ENCODE measurements at regions not wholly inside any gene's neighbourhood (a gene's known extent, or its start where the extent isn't known, plus 50 kb on each side); places are given as distances from the start of the nearest gene placed in this dataset.
"Not testable (repeated sequence)": the region's sequence is repeated elsewhere in the genome, so short reads cannot be mapped to it uniquely, and the experiment has no call there.

DNA sequence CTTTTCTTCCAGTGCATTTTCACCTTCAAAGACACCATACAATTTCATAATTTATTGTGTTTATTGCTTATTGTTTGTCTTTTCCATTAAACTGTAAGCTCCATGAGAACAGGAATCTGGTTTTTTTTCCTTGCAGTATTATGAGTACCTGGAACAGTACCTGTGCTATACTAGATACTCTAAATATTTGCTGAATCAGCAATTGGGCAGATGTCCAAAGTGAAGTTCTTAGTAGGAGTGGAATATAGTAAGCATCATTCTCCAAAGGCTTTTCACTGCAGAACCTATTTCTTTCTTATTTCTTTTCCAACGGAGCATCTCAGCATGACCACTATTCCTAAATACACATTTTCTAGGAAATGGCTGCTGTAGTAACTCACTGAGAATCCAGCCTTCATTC lies 269.0 kb upstream of the CCL2 start:
- DNase-seq: no peak

- no peak for DNase-seq
These were observed 268.5 kb upstream of the CCL2 start for GRCh38 chr17:33986566-33986965.

DNA sequence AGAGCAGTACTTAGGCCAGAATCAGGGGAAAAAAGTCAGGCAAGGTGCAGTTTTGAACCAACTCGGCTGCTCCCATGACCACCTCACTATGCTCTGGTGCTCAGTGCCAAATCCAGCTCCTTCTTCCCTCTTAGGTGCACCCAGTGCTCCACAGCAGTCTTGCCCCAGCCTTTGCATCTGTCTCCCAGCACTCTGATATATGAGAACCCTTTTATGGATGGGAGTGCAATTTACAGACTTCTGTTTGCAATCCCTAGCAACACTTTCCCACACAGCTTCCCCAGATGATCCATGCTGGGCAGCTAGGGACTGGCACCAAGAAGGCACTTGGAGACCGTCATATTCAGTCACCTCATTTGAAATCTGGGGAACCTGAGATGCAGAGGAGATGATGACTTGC lies 267.9 kb upstream of the CCL2 start:
- no peak for DNase-seq

- no peak for DNase-seq
These were observed 265.5 kb upstream of the CCL2 start for GRCh38 chr17:33989361-33990148.

DNA sequence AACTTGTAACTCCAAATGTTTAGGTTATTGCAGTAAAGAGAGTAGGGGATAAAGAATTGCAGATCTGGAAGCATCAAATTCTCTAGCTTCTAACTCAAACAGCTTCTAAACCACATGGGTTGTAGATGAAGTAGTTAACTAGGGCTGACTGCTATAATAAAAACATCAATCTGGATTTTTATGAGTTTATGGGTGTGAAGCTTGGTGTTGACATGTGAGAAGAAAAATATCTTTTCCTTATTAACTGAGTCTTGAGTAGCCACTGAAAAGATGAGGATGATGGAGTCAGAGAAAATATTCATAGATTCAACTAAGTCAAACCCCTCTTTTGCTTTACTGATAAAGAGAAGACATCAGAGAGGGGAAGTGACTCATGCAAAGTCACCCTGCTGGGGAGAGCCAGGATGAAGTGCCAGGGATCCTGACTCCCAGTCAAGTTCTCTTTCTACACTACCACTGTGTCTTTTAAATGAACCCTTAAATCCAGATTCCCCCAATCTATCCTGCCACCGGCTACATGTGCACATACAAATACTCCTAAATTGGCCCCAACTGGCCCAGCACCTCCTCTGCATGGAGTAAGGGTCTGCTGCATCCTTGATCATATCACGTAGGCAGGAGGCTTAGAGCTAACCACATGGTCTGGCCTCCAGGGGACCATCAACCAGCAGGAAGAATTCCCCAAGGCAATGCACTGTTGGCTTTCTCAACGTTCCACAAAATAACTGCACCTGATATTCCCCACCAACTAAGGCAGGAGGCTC lies 264.0 kb upstream of the CCL2 start:
- no peak for DNase-seq

GRCh38 chr17:33992113-33992512 lies 263.0 kb upstream of the CCL2 start:
- no peak for DNase-seq

DNA sequence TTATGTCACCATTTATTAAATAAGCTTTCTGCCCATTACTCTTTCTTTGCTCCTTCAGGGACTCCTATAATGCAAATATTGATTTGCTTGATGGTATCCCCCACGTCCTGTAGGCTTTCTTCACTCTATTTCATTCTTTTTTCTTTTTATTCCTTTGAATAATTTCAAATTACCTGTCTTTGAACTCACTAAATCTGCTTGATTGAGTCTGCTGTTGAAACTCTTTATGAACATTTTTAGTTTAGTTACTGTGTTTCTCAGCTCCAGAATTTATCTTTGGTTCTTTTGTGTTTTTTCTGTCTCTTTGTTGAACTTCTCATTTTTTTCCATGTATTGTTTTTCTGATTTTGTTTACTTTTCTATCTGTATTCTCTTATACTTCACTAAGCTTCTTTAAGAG lies 254.4 kb upstream of the CCL2 start:
- no peak for DNase-seq

DNA sequence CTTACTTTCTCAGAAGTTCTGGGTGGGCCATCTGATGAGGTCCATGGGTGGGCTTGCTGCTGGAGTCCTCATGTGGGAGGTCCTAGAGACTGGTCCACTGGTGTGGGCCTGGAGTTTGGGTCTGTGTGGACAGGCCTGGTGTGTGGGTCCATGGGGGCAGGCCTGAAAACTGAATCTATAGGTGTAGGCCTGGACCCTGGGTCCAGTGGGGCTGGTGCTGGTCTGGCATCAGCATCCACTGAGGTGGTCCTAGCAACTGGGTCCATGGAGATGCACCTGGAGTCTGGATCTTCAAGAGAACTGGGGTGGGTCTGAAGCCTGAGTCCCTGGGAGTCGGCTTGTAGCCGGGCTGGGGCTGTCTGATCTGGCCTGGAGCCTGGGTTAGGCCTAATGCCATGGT lies 253.8 kb upstream of the CCL2 start:
- no peak for DNase-seq

- no peak for DNase-seq
These were observed 249.0 kb upstream of the CCL2 start for GRCh38 chr17:34006126-34006525.

DNA sequence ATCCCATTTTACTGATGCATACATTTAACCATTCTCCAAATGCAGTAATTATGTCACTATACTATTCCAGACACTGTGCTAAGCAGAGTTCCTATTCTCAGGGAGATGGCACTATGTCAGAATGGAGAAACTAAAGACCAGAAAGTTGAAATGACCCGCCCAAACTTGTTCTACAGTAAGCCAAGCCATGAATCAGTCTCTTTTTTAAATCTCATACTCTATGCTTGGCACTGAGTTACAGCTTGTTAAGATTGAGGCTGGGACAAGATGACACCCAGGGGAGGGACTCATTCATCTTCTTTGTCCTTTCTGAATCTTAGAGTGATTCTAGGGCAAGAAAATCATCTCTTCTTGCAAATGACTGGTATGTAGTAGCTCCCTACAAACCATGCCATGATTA lies 247.0 kb upstream of the CCL2 start:
- DNase-seq: no peak

- DNase-seq: no peak
These were observed 245.2 kb upstream of the CCL2 start for GRCh38 chr17:34009912-34010311.

DNA sequence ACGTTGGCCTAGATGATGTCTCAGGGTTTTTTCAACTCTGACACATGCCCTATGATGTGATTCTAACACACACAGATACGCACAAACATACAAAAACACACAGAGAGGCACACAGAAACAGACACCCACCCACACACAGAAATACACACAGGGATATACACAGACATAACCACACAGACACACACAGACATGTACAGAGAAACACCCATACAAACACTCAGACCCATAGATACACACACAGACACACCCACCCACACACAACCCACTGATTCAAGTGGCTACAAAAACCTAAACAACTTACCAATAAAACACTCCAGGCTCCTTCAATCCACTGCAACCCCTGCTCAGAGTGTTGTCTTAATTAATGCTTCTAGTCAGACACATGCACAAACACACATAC lies 244.6 kb upstream of the CCL2 start:
- DNase-seq: no peak

DNA sequence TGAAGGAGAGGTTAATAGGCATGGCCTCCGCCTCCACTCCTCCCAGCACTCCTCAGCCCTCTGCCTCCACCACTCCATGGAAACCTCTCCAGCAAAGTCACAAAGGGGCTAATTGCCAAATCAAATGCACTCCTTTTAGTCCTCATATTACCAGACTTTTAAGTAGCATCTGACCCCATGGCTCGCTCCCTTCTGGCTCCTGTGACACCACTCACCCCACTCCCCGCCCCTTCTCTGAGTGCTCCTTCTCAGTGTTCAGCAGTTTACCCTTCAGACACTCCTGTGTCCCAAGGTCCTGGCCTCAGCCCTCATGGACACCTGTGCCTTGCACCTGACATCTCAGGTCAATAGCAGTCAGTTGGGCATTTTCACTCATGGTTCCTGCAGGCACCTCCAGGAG lies 243.5 kb upstream of the CCL2 start:
- DNase-seq: no peak

- DNase-seq: no peak
These were observed 242.2 kb upstream of the CCL2 start for GRCh38 chr17:34012709-34013375.

GRCh38 chr17:34015253-34015652 lies 239.8 kb upstream of the CCL2 start:
- no peak for DNase-seq

DNA sequence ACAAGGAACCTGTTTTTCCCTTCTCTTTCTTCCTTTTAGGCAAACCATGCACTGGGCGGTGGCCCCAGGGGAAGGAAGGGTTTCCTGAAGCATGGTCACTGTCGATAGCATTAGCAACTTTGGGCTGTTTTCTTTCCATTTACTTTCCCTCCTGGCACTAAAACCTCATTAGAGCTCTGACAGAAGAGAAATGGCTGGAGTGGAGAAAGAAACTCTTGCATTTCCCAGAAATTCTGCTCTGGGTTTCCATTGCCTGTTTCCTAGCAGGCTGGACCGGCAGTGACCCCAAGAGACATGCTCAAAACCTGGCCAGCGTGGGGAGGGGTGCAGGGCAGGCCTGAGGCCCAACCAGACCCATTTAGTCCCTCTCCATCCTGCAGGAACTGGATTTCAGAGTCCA lies 230.7 kb upstream of the CCL2 start:
- no peak for DNase-seq

- no peak for DNase-seq
These were observed 230.1 kb upstream of the CCL2 start for GRCh38 chr17:34024806-34025551.

- not testable (repeated sequence) for DNase-seq
These were observed 224.5 kb upstream of the CCL2 start for GRCh38 chr17:34030601-34031000.

DNA sequence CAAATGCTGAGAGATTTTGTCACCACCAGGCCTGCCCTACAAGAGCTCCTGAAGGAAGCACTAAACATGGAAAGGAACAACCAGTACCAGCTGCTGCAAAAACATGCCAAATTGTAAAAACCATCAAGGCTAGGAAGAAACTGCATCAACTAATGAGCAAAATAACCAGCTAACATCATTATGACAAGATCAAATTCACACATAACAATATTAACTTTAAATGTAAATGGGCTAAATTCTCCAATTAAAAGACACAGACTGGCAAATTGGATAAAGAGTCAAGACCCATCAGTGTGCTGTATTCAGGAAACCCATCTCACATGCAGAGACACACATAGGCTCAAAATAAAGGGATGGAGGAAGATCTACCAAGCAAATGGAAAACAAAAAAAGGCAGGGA lies 222.8 kb upstream of the CCL2 start:
- DNase-seq: not testable (repeated sequence)

GRCh38 chr17:34038786-34039185 lies 216.3 kb upstream of the CCL2 start:
- DNase-seq: not testable (repeated sequence)

DNA sequence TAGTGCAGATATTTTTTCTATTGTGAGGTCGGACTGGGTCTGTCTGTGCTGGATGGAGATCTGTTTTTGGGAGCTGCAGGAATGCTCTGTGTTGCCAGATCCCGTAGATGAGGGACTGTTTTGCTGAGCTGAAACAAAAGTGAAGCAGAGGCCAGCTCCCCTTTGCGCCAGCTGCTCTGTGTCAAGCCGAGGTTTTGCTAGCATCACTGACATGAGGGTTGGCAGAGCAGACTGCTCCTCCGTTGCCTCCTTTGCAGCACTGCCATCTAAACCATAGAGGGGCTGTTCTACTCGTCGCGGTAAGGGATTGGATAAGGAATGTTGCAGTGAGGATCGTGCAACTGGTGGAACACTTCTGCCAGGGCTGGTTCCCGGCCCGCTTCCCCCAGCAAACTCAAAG lies 215.9 kb upstream of the CCL2 start:
- not testable (repeated sequence) for DNase-seq

- not testable (repeated sequence) for DNase-seq
These were observed 215.1 kb upstream of the CCL2 start for GRCh38 chr17:34039759-34040555.
